Uterus (tissue), 2 donors: ENCODE measurements at regions not wholly inside any gene's neighbourhood (a gene's known extent, or its start where the extent isn't known, plus 50 kb on each side); places are given as distances from the start of the nearest gene placed in this dataset.

Source experiments
- CTCF ChIP-seq, 4 experiments: fragments of 200-600 bp in 2 of 4; fragments of 450-650 bp in 2 of 4; sonication (generic) in 2 of 4; IDR thresholded peaks; one replicate each; pipeline ENCODE4 v1.5.1; 2016 to 2019; ENCODE audit warnings: antibody characterized with exemption in 4 of 4, mild to moderate bottlenecking in 2 of 4, moderate library complexity in 1 of 4
- POLR2A ChIP-seq, 2 donors: fragments of 450-650 bp; IDR thresholded peaks; one replicate each; pipeline ENCODE4 v1.6.1; 2016; ENCODE audit warnings: antibody characterized with exemption in 2 of 2, mild to moderate bottlenecking in 1 of 2, moderate library complexity in 1 of 2

- TF ChIP-seq CTCF (IDR thresholded peaks at IDR 0.05) = no peak
- no peak for TF ChIP-seq POLR2A (IDR thresholded peaks at IDR 0.05)
Measured at GRCh38 chr10:28906011-28906411, 228.7 kb downstream of the BAMBI start.
